ENCODE measurements at regions not wholly inside any gene's neighbourhood (a gene's known extent, or its start where the extent isn't known, plus 50 kb on each side); places are given as distances from the start of the nearest gene placed in this dataset.
A peak's percentile ranks its signal among the peaks of the same experiment; 100 is the strongest.

DNA sequence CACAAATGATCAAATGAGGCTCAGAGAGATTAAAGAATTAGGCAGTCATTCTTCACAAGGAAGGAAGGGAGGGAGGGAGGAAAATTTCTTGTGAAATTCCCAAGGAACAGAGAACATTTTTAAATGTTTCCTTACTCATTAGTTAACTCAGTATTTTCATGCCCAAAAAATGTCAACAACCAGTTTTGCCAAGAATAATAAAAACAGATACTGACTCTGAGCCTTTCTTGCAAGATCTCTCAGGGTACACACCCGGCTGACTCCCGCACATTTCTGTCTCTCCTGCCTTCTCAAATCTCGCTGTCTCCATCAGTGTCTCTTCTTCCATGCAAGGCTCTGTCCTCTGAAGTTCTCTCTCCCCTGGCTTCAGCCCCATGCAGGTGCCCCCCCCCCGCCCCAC is 265.9 kb downstream of the TJP1 start:
- no peak for DNase-seq (ENCODE audit: low read depth, low spot score)

DNA sequence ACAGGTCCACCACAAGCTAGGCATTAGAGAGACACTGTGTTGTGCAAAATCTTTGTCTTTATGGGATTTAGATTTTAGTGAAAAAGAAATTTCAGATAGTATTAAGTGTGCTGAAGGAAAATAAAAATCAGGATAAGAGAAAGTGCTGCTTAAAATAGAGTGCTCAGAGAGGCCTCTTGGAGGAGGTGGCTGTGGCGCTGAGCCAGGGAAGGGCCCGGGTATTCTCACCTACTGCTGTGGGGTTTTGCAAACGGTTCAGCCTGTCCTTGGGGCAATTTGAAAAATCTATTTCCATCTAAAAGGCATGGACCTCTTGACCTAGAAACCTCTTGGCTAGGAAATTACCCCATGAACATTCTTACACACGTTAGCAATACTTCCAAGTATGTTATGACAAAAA is 267.7 kb downstream of the TJP1 start:
- no peak for DNase-seq (ENCODE audit: low read depth, low spot score)

DNA sequence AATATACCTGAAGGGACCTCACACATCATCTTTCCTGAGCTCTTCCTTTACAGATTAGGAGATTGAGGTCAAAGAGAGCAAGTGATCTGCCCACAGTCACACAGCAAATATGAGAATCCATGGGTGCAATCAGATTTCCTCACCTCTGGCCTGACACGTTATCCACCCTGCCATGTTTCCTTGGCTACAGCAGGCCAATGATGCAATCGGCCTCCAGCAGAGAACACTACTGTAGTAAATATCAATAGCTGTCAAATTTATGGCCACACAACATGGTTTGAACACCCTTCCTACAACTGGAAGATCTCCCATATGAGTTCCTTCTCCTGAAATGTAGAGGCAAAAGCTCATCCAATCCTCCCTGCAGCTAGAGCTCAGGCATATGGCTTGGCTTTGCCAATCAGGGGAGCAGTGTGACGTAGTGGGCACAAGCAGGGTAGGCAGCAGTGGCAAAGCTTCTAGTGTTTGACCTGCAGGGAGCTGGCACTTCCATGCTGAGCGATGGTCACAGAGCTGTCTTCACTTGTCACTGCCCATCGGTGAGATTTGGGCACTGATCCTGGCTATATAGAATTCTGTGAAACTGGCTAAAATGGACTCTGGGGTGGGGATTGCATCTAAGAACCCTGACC is 271.3 kb downstream of the TJP1 start:
- no peak for DNase-seq (ENCODE audit: low read depth, low spot score)

DNA sequence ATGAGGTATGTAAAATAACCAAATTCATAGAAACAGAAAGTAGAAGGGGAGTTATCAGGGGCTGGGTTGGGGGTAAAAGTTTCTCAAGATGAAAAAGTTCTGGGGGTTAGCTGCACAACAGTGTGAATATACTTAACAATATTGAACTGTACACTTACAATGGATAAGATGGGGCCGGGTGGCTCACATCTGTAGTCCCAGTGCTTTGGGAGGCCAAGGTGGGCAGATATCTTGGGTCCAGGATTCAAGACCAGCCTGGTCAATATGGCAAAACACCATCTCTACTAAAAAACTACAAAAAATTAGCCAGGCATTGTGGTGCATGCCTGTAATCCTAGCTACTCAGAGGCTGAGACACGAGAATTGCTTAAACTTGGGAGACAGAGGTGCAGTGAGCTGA is 274.3 kb downstream of the TJP1 start:
- no peak for DNase-seq (ENCODE audit: low read depth, low spot score)

DNA sequence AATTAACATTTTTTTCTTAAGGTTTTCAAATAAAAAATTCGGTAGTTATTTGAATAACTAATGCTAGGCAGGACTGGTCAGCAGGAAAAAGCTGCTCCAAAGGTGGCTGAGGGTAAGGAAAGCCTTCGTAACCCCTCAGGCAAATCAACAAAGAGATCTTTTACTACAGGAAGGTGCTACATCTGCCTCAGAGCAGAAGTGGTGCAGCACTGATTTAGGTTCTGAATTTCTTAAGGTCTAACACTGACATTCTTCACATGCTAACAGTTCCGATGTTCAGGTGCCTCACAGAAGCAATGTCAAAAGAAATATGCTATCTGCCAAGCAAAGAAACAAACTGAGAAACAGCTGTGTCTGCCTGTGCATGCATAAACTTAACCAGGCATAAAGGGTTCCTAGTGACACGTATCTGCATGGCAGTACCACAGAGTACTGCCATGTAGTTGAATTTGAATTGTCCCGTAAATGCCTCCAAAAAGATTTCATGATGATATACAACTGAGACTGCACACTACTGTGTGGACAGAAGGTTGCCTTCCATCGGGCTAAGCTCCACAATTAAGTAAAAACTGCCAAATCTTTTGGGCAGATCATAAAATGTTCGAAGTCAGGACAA is 275.0 kb upstream of the NSMCE3 start:
- no peak for DNase-seq (ENCODE audit: low read depth, low spot score)

DNA sequence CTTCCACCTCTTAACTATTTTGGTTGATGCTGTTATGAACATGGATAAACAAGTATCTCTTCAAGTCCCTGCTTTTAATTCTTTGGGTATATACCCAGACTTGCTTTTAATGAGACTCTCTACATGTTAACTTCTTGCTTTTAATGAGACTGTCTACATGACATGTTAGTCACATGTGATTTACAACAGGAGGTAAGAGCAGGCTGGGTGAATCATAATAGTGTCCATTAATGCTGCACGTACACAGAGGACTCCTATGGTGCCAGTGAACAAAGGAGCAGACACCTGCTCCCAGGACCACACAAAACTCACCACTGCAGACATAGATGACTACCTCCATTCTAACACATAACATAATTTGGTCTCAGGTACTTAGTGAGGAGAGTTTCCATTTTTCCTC is 273.4 kb upstream of the NSMCE3 start:
- DNase-seq (ENCODE audit: low read depth, low spot score) = no peak

DNA sequence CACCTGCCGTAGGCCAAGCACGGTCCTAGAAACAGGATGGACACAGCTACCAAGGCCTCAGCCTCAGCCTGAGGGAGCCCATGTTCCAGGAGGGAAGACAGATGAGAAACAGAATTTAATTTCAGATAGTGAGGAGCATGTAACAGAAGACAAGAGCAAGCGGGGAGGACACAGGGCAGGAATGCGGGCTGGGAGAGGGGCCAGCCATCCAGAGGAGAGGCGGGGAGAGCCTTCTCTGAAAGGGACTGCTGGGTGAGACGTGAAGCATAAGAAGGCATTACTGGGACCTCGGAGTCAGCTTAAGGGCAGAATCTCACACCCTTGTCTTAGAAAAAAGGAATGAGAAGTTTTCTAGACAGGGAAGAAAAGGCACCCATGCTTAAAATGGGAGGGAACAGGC is 271.7 kb upstream of the NSMCE3 start:
- DNase-seq (ENCODE audit: low read depth, low spot score) = no peak

DNA sequence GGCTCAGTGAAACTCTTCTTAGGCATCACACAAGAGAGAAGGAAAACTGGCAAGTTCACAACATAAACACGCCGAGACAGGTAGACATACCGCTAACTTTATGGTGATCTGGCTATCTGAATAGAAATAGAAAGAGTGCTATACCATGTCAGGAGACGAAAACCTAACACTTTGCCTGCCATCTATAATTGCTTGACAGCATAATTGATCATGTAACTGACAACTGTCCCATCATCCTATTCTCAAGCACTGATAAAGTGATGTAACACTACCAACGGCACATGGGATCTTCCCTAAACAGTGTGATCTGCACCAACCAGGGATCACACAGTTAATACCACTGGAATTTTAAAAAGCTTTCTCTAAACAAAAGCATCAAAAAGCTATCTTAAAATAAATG is 270.9 kb upstream of the NSMCE3 start:
- DNase-seq (ENCODE audit: low read depth, low spot score) = no peak

DNA sequence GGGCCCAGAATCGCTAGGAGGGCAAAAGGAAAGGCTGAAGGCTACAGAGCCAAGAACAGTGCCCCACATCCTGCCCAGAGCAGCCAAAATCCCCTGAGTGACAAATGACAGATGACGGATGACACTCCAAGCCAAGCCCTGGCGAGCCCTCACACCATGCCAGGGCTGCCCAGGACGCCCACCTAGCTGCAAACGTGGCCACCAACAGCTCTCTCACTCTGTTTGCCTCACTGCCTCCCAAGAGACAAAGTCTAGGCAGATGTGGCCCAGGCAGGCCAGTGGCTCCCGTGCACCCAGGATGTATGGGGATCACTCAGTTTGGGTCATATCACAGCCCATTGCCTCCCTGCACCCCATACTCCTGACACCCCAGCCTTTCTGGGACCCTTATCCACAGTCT is 270.1 kb upstream of the NSMCE3 start:
- DNase-seq (ENCODE audit: low read depth, low spot score) = no peak

DNA sequence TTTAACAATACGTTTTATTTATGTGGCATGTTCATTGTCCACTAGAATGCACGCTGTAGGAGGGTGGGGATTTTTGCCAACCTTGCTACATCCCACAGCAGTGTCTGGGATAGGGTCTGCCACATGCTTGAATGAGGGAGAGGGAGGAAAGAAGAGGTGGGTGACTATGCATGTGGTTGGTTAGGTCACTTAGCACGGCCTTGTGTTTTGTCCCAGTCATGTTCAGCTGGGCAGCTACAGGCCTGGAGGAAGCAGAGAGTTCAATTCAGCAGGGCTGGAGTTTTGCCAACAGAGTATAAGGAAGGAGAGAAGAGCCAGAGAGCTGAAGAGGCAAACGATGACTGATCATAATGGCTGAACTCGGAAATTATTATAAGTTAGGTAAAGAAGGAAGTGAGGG is 268.4 kb upstream of the NSMCE3 start:
- DNase-seq (ENCODE audit: low read depth, low spot score) = no peak

DNA sequence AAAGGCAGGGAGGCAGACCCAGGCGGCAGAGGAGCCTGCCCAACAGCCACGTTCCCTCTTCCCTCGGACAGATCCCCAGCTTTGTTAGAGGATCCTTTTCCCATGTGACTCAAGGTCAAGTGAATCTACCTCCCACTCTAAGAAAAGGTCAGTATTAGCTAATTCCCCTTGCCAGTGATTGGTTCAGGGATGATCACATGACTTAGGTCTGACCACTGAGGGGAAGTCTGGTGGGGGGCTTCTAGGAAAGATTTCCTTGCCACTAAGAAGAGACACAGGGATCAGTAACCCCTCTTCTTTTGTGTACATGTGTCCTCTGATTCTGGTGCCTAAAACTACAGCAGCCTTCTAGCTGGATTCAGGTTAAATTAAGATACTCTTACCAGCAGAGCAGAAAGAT is 266.3 kb upstream of the NSMCE3 start:
- DNase-seq (ENCODE audit: low read depth, low spot score) = no peak

DNA sequence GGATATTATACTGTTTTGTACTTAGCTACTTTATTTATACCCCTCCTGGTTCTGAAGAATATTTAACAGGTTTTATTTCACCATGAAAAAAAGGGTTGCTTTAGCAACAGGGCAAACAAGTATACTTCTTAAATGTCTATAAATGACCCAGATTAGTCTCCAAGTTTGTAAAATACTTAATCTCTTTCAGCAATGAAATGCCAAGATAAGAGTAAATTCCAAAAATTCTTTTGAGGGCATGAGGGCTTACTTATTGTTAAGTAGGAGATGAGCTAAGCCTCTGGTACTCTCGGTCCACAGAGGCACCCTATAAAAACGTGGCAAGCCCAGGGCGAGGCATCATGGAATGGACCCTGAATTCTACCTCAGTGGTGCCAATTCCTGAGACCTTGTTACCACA is 264.8 kb upstream of the NSMCE3 start:
- DNase-seq (ENCODE audit: low read depth, low spot score) = no peak

DNA sequence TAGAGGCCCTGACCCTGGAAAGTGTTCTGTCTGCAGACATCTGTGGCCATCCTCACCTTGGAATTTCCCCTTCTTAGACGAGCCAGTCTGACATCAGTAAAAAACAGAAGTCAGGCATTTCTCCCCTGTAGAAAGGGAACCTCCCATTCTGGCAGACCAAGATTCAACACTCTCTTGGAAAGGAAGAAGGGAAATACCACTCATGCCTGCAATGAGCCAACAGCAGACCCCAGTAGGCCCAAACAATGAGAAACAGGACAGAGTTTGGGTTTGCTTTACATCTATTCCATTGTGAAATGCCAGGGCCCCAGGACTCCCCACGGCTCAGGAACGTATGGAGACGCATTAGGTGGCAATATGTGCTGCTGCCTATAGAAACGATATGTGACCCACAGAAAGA is 264.0 kb upstream of the NSMCE3 start:
- DNase-seq (ENCODE audit: low read depth, low spot score) = peak; percentile 70

DNA sequence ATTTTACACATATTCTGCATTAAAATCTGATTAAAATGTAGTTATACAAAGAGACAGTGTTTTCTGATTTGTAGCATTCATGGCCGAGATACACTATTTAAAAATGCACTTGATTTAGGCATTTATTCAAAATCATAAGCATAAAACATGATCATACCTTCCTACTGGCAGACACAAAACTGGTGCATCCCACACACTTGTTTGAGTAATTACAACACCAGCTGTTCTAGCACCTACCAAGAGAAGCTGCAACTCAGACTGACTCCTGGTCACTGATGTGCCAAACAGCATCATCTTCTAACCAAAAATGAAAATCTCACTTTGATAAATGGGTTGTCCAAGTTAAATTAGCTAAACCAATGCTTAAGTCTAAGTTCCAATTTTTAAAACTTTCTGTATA is 262.7 kb upstream of the NSMCE3 start:
- no peak for DNase-seq (ENCODE audit: low read depth, low spot score)

DNA sequence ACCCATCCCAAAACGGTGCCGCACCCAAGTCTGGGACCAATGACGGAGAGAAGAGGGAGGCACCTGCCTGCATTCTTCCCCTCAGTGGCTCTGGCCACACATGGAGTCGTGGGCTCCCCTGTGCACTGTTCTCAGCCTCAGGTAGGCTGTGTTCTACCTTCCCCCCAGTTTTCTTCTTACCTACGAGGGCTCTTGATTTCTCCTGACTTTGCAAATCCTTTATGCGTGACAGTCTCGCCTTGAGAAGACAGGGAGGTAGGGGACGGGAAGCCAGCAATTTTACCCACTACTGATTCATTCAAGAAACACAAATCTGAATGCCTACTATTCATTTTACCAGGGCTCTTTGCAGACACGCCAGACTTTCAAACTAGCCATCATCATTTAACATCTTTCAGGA is 261.3 kb upstream of the NSMCE3 start:
- no peak for DNase-seq (ENCODE audit: low read depth, low spot score)

DNA sequence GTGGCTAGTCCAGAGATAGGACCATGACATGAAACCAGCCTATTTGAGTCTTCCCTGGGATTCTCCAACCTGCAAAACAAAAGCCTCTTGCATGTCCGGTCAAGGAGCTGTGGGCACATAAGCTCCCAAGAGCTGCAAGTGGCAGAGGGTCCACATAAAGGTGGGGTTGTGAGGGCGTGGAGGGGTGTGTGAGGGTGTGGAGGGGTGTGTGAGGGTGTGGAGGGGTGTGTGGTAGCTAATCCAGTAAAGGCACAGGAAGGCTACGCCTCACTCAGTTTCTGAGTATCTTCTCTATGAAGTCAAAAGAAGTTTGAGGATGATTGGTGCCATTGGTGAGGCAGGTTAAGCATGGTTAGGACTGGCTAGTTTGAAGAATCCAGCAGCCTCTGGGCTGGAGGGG is 259.4 kb upstream of the NSMCE3 start:
- DNase-seq (ENCODE audit: low read depth, low spot score) = no peak

DNA sequence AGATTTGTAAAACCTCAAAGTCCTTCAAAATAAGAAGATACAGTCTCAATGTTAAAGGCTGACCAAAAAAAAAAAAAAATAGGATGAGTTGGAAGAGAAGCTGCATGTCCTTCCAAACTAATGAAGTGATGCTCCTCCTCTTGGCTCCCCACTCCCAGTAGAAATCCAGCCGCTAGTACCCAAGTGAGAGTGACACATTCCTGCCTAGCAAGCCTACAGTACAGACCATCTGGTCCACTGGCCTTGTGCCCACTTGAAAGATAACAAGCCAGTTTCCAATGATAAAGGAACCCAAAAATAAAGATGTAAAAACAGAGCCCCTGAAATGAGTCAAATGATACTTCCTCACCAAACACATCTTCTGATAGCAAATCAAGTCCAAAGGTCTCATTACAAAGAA is 258.7 kb upstream of the NSMCE3 start:
- DNase-seq (ENCODE audit: low read depth, low spot score) = no peak

DNA sequence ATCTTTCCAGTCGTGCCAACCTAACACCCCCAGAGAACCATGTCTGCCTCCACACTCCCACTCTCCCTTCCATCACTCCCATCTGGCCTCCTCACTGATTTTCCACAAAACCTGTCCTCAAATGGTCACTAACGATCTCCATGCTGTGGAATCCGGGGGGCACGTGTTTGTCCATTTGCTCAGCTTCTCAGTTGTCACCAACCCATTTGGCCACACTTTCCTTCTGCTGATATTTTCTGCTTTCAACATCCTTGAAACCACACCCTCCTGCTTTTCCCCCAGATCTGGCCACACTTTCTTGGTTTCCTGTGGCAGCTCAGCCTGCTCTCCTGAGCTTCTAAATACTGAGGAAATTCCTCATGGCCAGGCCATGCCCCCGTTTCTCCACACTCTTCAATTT is 257.2 kb upstream of the NSMCE3 start:
- DNase-seq (ENCODE audit: low read depth, low spot score) = no peak

DNA sequence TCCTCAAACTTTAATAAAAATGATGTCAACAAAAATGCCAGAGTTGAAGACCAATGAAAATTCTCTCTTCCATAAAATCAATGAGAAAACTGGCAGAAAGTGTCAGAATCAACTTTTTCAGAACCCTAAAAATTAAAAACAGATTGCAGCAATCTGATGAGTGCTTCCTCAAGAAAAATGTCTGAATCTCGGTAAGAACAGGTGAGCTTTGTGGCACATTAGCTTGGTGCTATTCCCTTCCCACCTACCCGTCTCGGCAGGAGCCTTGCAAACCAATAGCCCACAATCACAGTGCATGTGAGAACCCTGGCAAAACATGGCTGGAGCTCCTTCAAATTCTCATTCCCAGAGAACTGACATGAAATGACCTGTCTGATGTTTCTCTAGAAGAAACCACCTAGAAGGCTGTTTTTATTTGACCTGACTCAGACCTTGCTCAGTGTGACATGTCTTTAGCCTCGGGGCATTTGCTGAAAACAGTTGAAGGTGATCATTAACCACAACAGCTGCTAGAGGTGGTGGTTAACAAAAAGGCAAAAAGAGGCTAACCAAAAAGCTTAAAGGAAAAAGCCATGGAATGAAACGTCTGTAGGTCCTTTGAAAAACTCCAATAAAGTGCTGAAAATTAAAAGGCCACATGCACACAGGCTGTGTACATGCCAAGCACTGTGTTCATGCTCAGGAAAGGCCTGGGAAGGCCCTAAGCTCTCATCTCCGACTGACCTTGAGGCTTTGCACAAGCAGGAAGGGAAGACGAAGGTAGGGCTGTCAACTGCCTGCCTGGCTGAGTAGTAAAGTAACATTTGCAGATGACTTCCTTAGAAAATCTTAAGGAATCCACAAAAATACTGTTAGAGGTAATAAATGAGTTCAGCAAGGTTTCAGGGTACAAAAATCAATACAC is 253.0 kb upstream of the NSMCE3 start:
- DNase-seq (ENCODE audit: low read depth, low spot score) = no peak

DNA sequence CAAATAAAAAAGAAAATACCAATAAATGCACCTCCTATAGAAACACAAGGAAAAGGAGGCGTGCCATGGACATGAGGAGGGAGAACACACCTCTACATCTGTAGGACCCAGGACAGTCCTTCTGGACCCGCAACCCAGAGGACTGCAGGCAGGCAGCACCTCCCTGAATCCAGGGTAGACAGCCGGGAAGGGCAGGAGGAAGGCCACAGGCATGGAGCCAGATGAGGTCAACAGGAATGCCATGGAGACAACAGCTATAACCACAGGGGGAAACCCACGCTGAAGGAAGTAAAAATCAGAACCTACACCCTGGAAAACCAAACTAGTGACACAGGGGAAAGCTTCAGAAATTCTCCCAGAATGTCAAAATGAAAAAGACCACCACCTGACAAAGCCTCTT is 248.8 kb upstream of the NSMCE3 start:
- no peak for DNase-seq (ENCODE audit: low read depth, low spot score)

DNA sequence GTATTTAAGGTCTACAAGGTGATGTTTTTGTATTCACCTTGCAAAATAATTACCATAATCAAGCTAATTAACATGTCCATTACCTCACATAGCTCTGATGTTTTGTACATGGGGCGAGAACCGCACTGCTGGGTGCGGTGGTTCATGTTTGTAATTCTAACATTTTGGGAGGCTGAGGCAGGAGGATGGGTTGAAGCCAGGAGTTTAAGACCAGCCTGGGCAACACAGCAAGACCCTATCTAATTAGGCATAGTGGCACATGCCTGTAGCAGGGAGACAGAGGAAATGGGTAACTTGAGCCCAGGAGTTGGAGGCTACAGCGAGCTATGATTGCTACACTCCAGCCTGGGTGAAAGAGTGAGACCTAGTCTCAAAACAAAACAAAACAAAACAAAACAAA is 248.2 kb upstream of the NSMCE3 start:
- no peak for DNase-seq (ENCODE audit: low read depth, low spot score)

DNA sequence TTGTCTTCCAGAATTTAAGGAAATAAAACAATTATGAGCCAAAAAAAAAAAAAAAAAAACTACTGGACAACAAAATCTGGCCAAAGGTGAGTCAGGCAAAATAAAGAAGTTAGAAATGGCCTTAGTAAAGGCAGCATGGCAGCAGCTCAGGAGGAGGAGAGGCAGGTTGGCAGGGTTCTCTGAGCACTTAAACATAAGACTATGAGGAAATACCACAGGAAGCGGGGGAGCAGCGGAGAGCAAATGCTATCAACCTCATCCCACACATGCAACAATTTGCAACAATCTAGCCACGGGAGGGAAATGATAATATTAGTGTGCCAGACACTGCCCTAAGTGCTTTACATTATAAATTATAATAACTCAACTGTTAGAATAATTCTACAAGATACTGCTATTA is 247.3 kb upstream of the NSMCE3 start:
- no peak for DNase-seq (ENCODE audit: low read depth, low spot score)

DNA sequence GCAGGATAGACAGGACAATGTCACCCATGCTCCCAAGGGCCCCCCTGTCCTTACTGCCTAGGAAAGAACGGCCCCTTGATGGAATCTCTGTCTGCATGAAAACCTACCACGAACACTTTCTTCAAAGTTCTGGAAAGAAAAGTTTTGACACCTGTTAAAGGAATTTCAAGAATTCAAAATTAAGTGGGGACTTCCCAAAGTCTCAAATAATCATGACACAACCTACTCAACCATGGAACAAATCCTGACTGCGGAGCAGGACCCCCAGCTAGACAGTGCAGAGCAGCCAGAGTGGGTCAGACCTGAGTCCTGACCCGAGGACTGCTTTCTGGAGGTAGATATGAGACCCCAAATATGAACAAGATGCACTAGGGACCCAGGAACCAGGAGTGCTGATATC is 245.3 kb upstream of the NSMCE3 start:
- no peak for DNase-seq (ENCODE audit: low read depth, low spot score)

Data from iPS DF 19.7 (cell line).